HepG2 (cell line): ENCODE measurements at regions not wholly inside any gene's neighbourhood (a gene's known extent, or its start where the extent isn't known, plus 50 kb on each side); places are given as distances from the start of the nearest gene placed in this dataset.

Source experiments
- ATAC-seq: fragments of 200-7000 bp; cut with Tn5 transposase; 3 replicates; pipeline ENCODE4 v1.9.1; 2020; ENCODE audit warnings: mild to moderate bottlenecking, moderate library complexity
- BruUV-seq: library from RNA; stranded (reverse); fragments of 400-500 nt; replicated peaks from 2 replicates; lab custom pipeline; 2021; lab: Mats Ljungman, UMichigan
- CTCF ChIA-PET: fragments of 300-600 bp; formaldehyde crosslinking; extraction: SDS; loops from one replicate; lab custom pipeline; 2021; ENCODE audit warnings: low total read pairs, inconsistent platforms, low intra/inter-chr PET ratio; lab: Yijun Ruan, JAX
- POLR2A ChIA-PET: fragments of 350-600 bp; sonication (Branson Sonifier 250); formaldehyde crosslinking; loops from one replicate; lab custom pipeline; 2020; ENCODE audit warnings: antibody characterized with exemption, inconsistent platforms; lab: Yijun Ruan, JAX
- DNase-seq: peaks from one replicate; pipeline ENCODE4 v3.0.0-alpha.2; 2015; ENCODE audit warnings: low spot score
- FAIRE-seq: peaks from 3 replicates; lab custom pipeline; 2011; peaks lifted over from hg19 to GRCh38; lab: Jason Lieb, UNC
- H2AFZ ChIP-seq: one replicate; pipeline ENCODE4 v1.6.1; 2011; ENCODE audit warnings: low read length, inconsistent platforms
- H3K27ac ChIP-seq: fragments of 300-600 bp; 3 replicates; pipeline ENCODE4 v1.8.0; 2011; ENCODE audit warnings: mixed run types, mild to moderate bottlenecking, mixed read lengths, low read length, inconsistent platforms; ENCODE audit not compliant: insufficient read depth; ENCODE audit errors: extremely low read length
- H3K27me3 ChIP-seq, 2 experiments: fragments of 200-600 bp in 1 of 2; 2 replicates in 1 of 2; 3 replicates in 1 of 2; pipeline versions ENCODE4 v1.6.0 to v1.8.0; 2011; ENCODE audit warnings: low read length in 2 of 2, mild to moderate bottlenecking in 2 of 2, moderate library complexity in 2 of 2, inconsistent platforms in 1 of 2; ENCODE audit not compliant: insufficient read depth in 2 of 2, control insufficient read depth in 1 of 2
- H3K36me3 ChIP-seq, 2 experiments: fragments of 200-600 bp in 1 of 2; replicated peaks in 1 of 2; 2 replicates in 1 of 2; 3 replicates in 1 of 2; pipeline versions ENCODE4 v1.5.1 to v1.8.0; 2011; ENCODE audit warnings: low read length in 2 of 2, inconsistent platforms in 1 of 2; ENCODE audit not compliant: insufficient read depth in 2 of 2, control insufficient read depth in 1 of 2
- H3K4me1 ChIP-seq: 2 replicates; pipeline ENCODE4 v1.5.1; 2012; ENCODE audit warnings: low read length, inconsistent platforms; ENCODE audit not compliant: insufficient read depth
- H3K4me2 ChIP-seq: 2 replicates; pipeline ENCODE4 v1.6.0; 2011; ENCODE audit warnings: low read depth, low read length, inconsistent platforms
- H3K4me3 ChIP-seq, 3 experiments: fragments of 200-600 bp in 1 of 3; sonication (generic), shearing (Covaris generic) in 1 of 3; replicated peaks in 1 of 3; 2 replicates each; pipeline ENCODE4 v1.5.1; 2011 to 2016; ENCODE audit warnings: low read length in 3 of 3, inconsistent platforms in 2 of 3, low read depth in 2 of 3, mild to moderate bottlenecking in 2 of 3, control low read depth in 1 of 3, mixed read lengths in 1 of 3; ENCODE audit not compliant: insufficient read depth in 1 of 3
- H3K79me2 ChIP-seq: one replicate; pipeline ENCODE4 v1.6.1; 2011; ENCODE audit warnings: low read length, inconsistent platforms; ENCODE audit not compliant: insufficient read depth
- H3K9ac ChIP-seq: 2 replicates; pipeline ENCODE4 v1.6.0; 2011; ENCODE audit warnings: mild to moderate bottlenecking, low read depth, low read length, inconsistent platforms; ENCODE audit not compliant: insufficient read depth
- H3K9me3 ChIP-seq: 2 replicates; pipeline ENCODE4 v1.5.1; 2012; ENCODE audit warnings: mild to moderate bottlenecking, low read length
- H4K20me1 ChIP-seq: 2 replicates; pipeline ENCODE4 v1.6.0; 2011; ENCODE audit warnings: inconsistent platforms, mild to moderate bottlenecking, low read length, moderate library complexity; ENCODE audit not compliant: insufficient read depth
- FOXK1 ChIP-seq: sonication (generic); formaldehyde crosslinking; IDR thresholded peaks from 2 replicates; pipeline ENCODE4 v1.4.0; 2020; ENCODE audit warnings: low read depth, missing genetic modification reagents, borderline replicate concordance
- GFI1 ChIP-seq: sonication (generic); formaldehyde crosslinking; IDR thresholded peaks from 2 replicates; pipeline ENCODE4 v1.5.0; 2020; ENCODE audit warnings: missing genetic modification reagents, mild to moderate bottlenecking, borderline replicate concordance
- MEIS2 ChIP-seq: sonication (generic); formaldehyde crosslinking; IDR thresholded peaks from 2 replicates; pipeline ENCODE4 v1.9.0; 2021; ENCODE audit warnings: mild to moderate bottlenecking, missing genetic modification reagents
- NFE2L2 ChIP-seq: fragments of 150-350 bp; IDR thresholded peaks from 2 replicates; pipeline ENCODE4 v1.6.1; 2014; ENCODE audit warnings: low read length
- U2AF1 ChIP-seq: fragments of 200-400 bp; formaldehyde crosslinking; optimal IDR thresholded peaks from 2 replicates; pipeline ENCODE3; 2017; ENCODE audit warnings: mild to moderate bottlenecking, low read depth, low read length
- ZNF335 ChIP-seq: sonication (generic); formaldehyde crosslinking; IDR thresholded peaks from 2 replicates; pipeline ENCODE4 v1.4.0; 2020; ENCODE audit warnings: missing genetic modification reagents
- ZNF33A ChIP-seq: sonication (generic); formaldehyde crosslinking; IDR thresholded peaks from 2 replicates; pipeline ENCODE4 v1.5.1; 2020; ENCODE audit warnings: missing genetic modification reagents, mild to moderate bottlenecking, moderate library complexity, borderline replicate concordance
- ZNF510 ChIP-seq: sonication (generic); formaldehyde crosslinking; IDR thresholded peaks from 2 replicates; pipeline ENCODE4 v1.4.0; 2020; ENCODE audit warnings: low read depth, mild to moderate bottlenecking, missing genetic modification reagents
- ZNF703 ChIP-seq: sonication (generic); formaldehyde crosslinking; IDR thresholded peaks from 2 replicates; pipeline ENCODE4 v1.5.1; 2020; ENCODE audit warnings: missing genetic modification reagents, mild to moderate bottlenecking, moderate library complexity, borderline replicate concordance
- ZNF75D ChIP-seq: sonication (generic); formaldehyde crosslinking; IDR thresholded peaks from 2 replicates; pipeline ENCODE4 v1.8.1; 2023; ENCODE audit warnings: missing genetic modification reagents, mild to moderate bottlenecking, borderline replicate concordance
- ZNF790 ChIP-seq: sonication (generic); formaldehyde crosslinking; IDR thresholded peaks from 2 replicates; pipeline ENCODE4 v1.8.0; 2022; ENCODE audit warnings: missing genetic modification reagents, mild to moderate bottlenecking, borderline replicate concordance
- ZNF878 ChIP-seq: sonication (generic); formaldehyde crosslinking; IDR thresholded peaks from 2 replicates; pipeline ENCODE4 v1.8.1; 2023; ENCODE audit warnings: mild to moderate bottlenecking, missing genetic modification reagents, moderate library complexity
- WGBS: methylation state at CpG from one replicate; pipeline ENCODE4 v1.1.6; 2017; ENCODE audit warnings: low lambda C conversion rate; 5-methylcytosine and 5-hydroxymethylcytosine counted together
- in situ Hi-C: cut with HindIII; loops from 2 replicates; pipeline ENCODE4 v1.10.0; 2017; ENCODE audit warnings: low pct_unique_long_range_greater_than_20kb; ENCODE audit not compliant: extremely low pct_ligation_motif_present
- intact Hi-C: fragments of 100-400 bp; cut with micrococcal nuclease; formaldehyde crosslinking; loops from one replicate; pipeline ENCODE4 v1.10.0; 2022; ENCODE audit not compliant: unreplicated experiment
- TF ChIP-seq, protein P1 (sequence below): conservative IDR thresholded peaks from 2 replicates; pipeline ENCODE4 v1.6.1; 2018; ENCODE audit warnings: missing genetic modification reagents
- TF ChIP-seq, protein P2 (sequence below): sonication (generic); formaldehyde crosslinking; IDR thresholded peaks from 2 replicates; pipeline ENCODE4 v1.5.1; 2020; ENCODE audit warnings: missing genetic modification reagents, mild to moderate bottlenecking, borderline replicate concordance
- TF ChIP-seq, protein P3 (sequence below): IDR thresholded peaks from 2 replicates; pipeline ENCODE4 v1.6.1; 2016; ENCODE audit warnings: missing compliant biosample characterization, missing genetic modification reagents, borderline replicate concordance
- TF ChIP-seq, protein P4 (sequence below): sonication (generic); formaldehyde crosslinking; IDR thresholded peaks from 2 replicates; pipeline ENCODE4 v1.8.0; 2022; ENCODE audit warnings: missing genetic modification reagents, mild to moderate bottlenecking, moderate library complexity, borderline replicate concordance

DNA sequence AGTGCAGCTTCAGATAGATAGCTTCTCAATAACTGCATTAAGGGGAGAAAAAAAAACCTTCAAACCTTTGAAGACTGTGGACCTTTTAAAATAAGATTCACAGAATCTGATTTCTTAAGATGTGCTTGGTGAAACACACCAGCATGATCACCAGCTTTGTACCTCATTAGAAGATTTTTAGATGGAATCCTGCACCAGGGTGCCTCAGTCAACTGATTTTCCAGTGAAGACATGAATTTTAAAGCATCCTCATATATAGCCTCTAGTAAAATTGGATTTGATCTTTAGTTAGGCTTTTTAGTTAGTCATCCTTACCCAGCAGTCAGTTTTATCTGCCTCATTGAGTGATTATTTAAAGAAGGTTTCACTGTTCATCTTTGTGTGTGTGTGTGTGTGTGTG is 208.6 kb upstream of the DEPDC1 start (continued):
- TF ChIP-seq, protein P1, sequence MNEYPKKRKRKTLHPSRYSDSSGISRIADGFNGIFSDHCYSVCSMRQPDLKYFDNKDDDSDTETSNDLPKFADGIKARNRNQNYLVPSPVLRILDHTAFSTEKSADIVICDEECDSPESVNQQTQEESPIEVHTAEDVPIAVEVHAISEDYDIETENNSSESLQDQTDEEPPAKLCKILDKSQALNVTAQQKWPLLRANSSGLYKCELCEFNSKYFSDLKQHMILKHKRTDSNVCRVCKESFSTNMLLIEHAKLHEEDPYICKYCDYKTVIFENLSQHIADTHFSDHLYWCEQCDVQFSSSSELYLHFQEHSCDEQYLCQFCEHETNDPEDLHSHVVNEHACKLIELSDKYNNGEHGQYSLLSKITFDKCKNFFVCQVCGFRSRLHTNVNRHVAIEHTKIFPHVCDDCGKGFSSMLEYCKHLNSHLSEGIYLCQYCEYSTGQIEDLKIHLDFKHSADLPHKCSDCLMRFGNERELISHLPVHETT (CRISPR knock-in tag) = no peak
- TF ChIP-seq ZNF510 (CRISPR knock-in tag) (no peak), U2AF1 (no peak), GFI1 (CRISPR knock-in tag) (no peak), ZNF790 (CRISPR knock-in tag) (no peak), NFE2L2 (no peak)
- TF ChIP-seq, protein P2, sequence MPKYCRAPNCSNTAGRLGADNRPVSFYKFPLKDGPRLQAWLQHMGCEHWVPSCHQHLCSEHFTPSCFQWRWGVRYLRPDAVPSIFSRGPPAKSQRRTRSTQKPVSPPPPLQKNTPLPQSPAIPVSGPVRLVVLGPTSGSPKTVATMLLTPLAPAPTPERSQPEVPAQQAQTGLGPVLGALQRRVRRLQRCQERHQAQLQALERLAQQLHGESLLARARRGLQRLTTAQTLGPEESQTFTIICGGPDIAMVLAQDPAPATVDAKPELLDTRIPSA (CRISPR knock-in tag) = no peak

DNA sequence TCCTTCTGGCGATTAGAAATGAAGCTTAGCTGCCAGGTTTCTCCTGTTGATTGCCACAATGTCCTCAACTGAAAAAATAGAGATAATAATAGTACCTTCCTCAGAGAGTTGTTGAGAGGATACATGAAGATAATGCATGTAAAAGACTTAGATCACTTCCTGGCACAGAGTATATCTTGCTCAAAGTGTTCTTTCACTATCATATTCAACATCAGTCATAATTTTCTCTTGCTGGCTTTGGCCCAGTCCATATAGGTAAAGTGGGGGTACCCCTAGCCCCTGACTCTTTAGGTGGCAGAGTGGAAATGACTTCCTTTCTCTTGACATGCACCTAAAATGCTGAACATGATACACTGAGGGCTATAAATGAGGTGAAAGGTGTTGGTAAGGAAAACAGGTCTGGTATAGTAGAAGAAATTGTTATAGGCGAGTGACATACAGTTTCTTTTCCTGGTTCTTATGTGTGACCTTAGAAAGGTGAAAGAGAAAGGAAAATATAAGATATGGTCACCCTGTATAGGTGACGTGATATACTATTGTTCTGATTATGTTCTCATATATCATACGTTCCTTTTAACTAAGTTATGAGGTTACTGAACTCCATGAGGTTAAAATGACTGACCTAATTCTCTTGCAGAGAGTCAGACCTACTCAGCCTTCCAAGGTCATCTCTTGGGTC is 209.9 kb upstream of the DEPDC1 start:
- CTCF ChIA-PET = no interaction called here
- Histone ChIP-seq H3K9me3 (peaks cover 93% of the 10 kb centered on the region), H3K27me3 (no peaks in the 10 kb centered on the region), H3K79me2 (no peaks in the 10 kb centered on the region), H3K9ac (no peak overlapping the region), H3K4me3 (no peak overlapping the region), H3K36me3 (no peaks in the 10 kb centered on the region), H3K4me1 (no peaks in the 10 kb centered on the region), H3K27ac (no peak overlapping the region), H4K20me1 (no peaks in the 10 kb centered on the region), H3K4me2 (no peak overlapping the region), H2AFZ (no peak overlapping the region)
- intact Hi-C loops (no loop called here), in situ Hi-C loops (no loop called here)
- ATAC-seq = no peak
- no peak for DNase-seq
- under 1% methylated on average over 4 of the region's 4 CpGs for WGBS
- FAIRE-seq = no peak
- no TSS peak for BruUV-seq
- POLR2A ChIA-PET = no interaction called here
- TF ChIP-seq MEIS2 (CRISPR knock-in tag) (no peak), ZNF75D (CRISPR knock-in tag) (no peak), ZNF703 (CRISPR knock-in tag) (no peak), ZNF33A (CRISPR knock-in tag) (no peak), ZNF878 (CRISPR knock-in tag) (no peak), FOXK1 (no peak), ZNF335 (CRISPR knock-in tag) (no peak)
- TF ChIP-seq, protein P3, sequence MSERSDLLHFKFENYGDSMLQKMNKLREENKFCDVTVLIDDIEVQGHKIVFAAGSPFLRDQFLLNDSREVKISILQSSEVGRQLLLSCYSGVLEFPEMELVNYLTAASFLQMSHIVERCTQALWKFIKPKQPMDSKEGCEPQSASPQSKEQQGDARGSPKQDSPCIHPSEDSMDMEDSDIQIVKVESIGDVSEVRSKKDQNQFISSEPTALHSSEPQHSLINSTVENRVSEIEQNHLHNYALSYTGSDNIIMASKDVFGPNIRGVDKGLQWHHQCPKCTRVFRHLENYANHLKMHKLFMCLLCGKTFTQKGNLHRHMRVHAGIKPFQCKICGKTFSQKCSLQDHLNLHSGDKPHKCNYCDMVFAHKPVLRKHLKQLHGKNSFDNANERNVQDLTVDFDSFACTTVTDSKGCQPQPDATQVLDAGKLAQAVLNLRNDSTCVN (CRISPR knock-in tag) = no peak
- TF ChIP-seq, protein P4, sequence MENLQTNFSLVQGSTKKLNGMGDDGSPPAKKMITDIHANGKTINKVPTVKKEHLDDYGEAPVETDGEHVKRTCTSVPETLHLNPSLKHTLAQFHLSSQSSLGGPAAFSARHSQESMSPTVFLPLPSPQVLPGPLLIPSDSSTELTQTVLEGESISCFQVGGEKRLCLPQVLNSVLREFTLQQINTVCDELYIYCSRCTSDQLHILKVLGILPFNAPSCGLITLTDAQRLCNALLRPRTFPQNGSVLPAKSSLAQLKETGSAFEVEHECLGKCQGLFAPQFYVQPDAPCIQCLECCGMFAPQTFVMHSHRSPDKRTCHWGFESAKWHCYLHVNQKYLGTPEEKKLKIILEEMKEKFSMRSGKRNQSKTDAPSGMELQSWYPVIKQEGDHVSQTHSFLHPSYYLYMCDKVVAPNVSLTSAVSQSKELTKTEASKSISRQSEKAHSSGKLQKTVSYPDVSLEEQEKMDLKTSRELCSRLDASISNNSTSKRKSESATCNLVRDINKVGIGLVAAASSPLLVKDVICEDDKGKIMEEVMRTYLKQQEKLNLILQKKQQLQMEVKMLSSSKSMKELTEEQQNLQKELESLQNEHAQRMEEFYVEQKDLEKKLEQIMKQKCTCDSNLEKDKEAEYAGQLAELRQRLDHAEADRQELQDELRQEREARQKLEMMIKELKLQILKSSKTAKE (CRISPR knock-in tag) = no peak
